HG02970 (cell line): ENCODE measurements at regions not wholly inside any gene's neighbourhood (a gene's known extent, or its start where the extent isn't known, plus 50 kb on each side); places are given as distances from the start of the nearest gene placed in this dataset.

ENCODE experiments used
- ATAC-seq: cut with Tn5 transposase; IDR thresholded peaks from one replicate; pipeline ENCODE4 v1.9.1; 2021; ENCODE audit warnings: mild to moderate bottlenecking, moderate library complexity, moderate number of reproducible peaks; ENCODE audit not compliant: unreplicated experiment, low FRiP score

DNA sequence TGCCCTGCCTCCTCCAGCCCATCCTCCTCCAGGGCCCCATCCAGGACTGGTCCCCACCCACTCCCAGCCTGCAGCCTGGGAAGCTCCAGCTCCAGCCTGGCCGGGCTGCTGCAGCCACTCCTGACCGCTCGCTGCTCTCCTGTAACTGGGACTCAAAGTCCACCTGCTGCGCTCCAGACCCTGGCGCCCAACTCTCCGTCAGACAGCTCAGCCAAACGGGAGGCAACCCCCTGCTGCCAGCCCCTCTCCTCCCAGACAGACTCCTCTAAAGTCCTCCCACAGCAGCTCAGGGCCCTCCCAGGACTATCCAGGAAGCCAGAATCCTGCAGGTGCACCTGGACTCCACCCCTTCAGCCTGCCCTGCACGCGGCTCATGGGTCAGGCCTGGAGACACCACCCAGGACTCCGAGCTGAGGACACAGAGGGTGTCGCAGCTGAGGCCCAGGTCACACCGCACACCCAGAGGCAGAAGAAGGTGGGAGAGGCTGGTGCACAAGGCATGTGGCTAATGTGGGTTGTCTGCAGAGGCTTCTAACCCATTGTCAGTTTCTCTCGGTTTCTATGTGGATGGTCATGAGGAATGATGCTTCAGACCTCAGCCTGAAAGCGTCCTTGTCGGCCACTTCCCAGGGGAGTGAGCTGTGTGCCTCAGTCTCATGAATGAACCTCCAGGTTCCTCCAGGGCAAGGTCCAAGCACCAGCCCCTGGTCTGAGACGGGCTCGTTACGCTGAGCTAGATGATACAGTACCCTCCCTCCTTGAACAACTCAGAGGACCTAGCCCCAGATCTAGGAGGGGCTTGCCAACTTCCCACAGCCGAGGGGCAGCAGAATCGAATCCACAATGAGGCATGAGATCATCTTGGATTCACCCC lies 1514.8 kb downstream of the TBC1D22A start:
- no peak for ATAC-seq

- ATAC-seq, result no peak
These were observed 1513.0 kb downstream of the TBC1D22A start for GRCh38 chr22:48275412-48275811.

- ATAC-seq, result no peak
These were observed 1508.3 kb downstream of the TBC1D22A start for GRCh38 chr22:48270731-48271130.

GRCh38 chr22:48268771-48269552 lies 1506.5 kb downstream of the TBC1D22A start:
- ATAC-seq, result no peak

GRCh38 chr22:48268293-48268692 lies 1505.8 kb downstream of the TBC1D22A start:
- ATAC-seq, result no peak

DNA sequence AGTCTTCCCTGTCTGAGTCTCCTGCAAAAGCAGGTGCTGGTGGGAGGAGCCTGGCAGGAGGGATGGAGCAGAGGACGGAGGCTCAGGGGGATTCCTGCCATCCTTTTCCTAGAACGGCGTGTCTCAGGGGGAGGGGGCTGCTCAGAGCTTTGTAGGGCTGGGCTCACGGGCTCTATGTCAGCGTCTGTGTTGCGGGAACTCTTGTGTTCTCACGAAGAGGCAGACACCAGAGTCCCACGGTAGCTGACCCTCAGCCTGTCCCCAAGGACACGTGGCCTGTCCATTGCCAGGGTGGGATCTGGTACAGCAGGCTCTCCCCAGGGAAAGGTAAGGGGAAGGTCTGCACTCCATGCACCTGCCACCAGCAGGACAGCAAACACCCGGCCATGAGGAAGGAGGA lies 1505.2 kb downstream of the TBC1D22A start:
- ATAC-seq, result no peak

DNA sequence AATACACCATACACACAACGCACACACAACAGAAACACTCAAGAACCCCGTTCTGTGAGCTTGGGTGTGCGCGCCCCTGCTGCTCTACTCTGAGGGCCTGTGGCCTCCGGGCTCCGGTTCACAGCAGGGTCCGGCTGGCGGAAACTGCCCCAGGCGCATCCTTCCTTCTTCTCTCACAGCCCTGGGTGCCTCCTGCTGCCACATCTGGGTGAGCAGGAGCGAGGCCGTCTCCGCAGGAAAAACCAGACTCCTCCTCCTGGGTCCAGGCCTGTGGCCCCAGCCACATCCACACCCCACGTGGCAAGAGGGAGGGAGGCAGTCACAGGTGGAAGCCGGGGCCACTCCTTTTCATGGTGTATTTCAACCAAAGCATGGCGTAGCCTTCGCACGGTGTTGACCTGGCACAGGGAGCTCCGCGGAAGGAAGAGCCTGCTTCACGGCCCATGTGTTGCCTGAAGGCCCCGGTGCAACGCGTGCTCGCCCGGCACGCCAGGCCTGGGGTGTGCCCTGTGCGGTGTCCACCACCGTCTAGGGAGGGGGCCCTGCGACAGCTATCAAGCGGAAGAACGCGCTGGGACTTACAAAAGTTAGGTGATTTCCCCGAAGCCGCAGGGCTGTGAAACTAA lies 1502.7 kb downstream of the TBC1D22A start:
- ATAC-seq, result no peak

GRCh38 chr22:48264586-48264985 lies 1502.1 kb downstream of the TBC1D22A start:
- ATAC-seq, result no peak

DNA sequence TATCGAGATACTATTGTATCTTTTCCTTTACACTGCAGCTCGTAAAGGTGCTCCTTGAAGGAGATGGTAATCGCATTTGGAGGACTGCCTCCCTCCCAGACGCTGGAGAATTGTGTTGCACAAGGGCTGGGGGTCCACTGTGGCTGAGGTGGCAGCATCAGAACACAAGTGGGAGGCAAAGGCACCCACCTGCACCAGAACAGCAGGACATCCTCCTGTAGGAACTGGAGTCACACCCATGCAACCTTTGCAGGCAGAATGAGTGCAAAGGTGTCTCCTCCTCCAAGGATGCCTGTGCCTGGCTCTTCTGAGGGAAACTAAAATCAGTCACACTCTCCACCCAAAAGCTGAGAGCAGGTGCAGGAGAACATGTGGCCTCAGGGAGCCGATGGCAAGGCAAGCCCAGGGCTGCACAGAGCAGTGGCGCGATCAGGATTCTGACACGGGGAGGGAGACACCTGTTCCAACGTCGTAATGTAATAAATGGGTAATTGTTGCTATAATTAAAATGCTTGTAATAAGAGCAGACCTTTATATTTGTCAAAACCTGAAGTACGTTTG lies 1501.4 kb downstream of the TBC1D22A start:
- ATAC-seq, result no peak

GRCh38 chr22:48263431-48263765 lies 1500.9 kb downstream of the TBC1D22A start:
- ATAC-seq, result no peak

DNA sequence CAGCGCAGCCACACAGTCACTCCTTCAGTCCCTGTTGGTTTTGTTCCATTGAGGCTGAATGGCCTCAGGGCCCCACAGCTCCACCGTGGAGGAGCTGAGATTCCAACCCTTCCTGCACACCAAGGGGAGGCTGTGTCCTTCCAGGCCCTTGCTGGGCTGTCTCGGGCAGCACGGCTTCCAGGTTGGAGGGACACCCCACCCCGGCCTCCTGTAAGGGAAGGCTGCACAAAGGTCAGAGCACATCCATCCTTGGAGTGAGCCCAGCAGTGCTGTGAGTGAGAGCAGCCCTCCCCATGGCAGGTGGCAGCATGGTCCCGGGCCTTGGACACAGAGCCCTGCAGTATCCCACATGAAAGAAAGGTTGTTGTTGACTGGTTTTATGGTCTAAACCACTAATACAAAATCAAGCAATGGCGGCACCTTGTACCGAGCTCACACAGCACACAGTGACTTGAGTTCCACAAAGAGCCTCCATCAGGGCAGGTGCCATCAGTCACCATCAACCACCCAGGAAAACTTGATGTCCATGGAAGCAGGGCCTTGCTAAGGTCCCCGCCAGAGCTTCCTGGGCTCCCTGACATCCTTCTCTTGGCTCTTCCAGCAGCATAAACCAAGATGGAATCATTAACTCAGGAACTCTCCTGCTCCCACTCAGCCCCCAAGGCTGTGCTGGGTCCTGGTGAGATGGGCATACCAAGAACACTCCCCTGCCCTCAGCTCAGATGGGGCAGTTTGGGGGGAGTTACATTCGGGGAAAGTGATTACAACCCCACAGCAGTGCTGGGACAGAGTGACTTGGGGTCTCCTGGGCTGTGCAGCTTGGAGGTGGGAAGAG lies 1500.4 kb downstream of the TBC1D22A start:
- ATAC-seq, result no peak

GRCh38 chr22:48261706-48262105 lies 1499.3 kb downstream of the TBC1D22A start:
- ATAC-seq, result no peak

- ATAC-seq, result no peak
These were observed 1498.7 kb downstream of the TBC1D22A start for GRCh38 chr22:48261048-48261621.

GRCh38 chr22:48259991-48260670 lies 1497.7 kb downstream of the TBC1D22A start:
- ATAC-seq, result no peak

- no peak for ATAC-seq
These were observed 1496.4 kb downstream of the TBC1D22A start for GRCh38 chr22:48258811-48259210.

DNA sequence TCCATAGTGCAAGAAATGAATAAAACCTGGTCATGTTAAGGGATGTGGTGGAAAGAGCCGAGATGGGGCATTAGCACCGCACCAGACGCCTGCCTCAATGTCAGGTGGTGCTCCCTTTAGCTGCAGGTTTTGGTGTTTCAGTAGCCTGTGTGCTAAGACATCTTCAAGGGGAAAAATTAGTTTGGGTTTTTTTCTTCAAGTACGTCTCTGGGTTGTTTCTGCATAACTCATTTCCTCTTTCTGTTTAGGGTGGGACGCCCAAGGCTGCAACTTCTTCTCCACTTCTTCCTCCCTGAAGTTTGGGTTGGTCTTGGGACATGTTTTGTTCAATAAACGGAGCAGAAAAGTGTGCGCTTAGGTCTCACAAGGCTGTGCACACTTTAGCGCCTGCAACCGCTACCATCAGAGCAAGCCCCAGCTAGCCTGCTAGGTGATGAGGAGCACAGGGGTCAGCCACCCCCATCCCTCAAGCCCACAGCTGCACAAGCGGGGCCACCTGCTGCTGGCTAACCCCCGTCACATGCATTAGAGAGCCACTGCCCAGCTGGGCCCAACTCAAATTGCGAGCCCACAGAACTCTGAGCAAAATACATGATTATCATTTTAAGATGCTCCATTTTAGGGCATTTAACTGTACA lies 1495.7 kb downstream of the TBC1D22A start:
- no peak for ATAC-seq

GRCh38 chr22:48257685-48258055 lies 1495.2 kb downstream of the TBC1D22A start:
- no peak for ATAC-seq

DNA sequence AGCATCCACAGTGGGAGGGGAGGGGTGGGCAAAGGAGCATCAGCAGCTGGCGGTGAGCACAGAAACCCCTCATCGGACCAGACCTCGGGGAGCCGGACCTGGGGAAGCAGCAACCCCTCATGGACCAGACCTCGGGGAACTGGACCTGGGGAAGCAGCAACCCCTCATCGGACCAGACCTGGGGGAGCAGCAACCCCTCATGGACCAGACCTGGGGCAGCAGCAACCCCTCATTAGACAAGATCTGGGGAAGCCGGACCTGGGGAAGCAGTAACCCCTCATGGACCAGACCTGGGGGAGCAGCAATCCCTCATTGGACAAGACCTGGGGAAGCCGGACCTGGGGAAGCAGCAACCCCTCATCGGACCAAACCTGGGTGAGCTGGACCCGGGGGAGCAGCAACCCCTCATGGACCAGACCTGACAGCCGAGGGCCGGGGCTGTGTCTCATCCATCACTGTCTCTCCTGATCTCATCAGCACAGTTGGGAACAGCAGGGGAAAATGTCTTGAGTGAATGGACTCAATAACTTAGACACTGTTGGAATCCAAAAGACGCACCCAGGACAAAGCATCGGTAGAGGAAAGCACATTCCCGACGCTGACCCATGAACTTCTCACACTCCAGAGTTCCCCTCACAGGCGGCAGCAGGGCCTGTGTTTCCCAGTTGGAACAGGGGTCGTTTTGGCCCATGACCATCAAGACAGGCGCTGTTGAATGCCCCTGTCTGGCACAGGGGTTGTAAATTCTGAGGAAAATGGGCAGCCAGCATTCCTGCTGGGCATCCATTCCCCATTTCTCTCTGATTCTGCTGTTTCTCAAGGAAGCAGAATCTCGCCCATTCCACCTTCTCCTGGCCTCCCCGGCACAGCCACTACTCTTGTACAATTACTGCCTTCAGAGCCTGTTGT lies 1494.6 kb downstream of the TBC1D22A start:
- ATAC-seq, result no peak
